Hepatocyte (in vitro differentiated cells): ENCODE measurements at regions not wholly inside any gene's neighbourhood (a gene's known extent, or its start where the extent isn't known, plus 50 kb on each side); places are given as distances from the start of the nearest gene placed in this dataset.

ENCODE experiments used
- CTCF ChIP-seq: fragments of 200-600 bp; sonication (generic); IDR thresholded peaks from 2 replicates; pipeline ENCODE4 v1.5.1; 2016; ENCODE audit warnings: antibody characterized with exemption, mild to moderate bottlenecking; ENCODE audit not compliant: poor library complexity
- EZH2phosphoT487 ChIP-seq: fragments of 200-600 bp; sonication (generic); IDR thresholded peaks from one replicate; pipeline ENCODE4 v1.6.1; 2018; ENCODE audit warnings: antibody characterized with exemption, mild to moderate bottlenecking, low read depth, moderate library complexity; ENCODE audit not compliant: unreplicated experiment, severe bottlenecking

- peak; percentile 60 for TF ChIP-seq EZH2phosphoT487
- no peak for TF ChIP-seq CTCF
Observed at GRCh38 chr14:44609201-44609600, 102.1 kb upstream of the FSCB start.
